ENCODE measurements at regions not wholly inside any gene's neighbourhood (a gene's known extent, or its start where the extent isn't known, plus 50 kb on each side); places are given as distances from the start of the nearest gene placed in this dataset.

- FAIRE-seq (no peak), DNase-seq (ENCODE audit: insufficient read length, low spot score) (no peak)
- no peak for TF ChIP-seq CTCF (IDR thresholded peaks at IDR 0.05; ENCODE audit: insufficient read depth, missing control alignments)
These were observed 51.8 kb upstream of the CASZ1 start for GRCh38 chr1:10848109-10848684.

GRCh38 chr1:10850026-10850425, 53.6 kb upstream of the CASZ1 start:
- TF ChIP-seq CTCF (IDR thresholded peaks at IDR 0.05; ENCODE audit: insufficient read depth, missing control alignments): no peak
- DNase-seq (ENCODE audit: insufficient read length, low spot score) (no peak), FAIRE-seq (no peak)

- no peak for TF ChIP-seq CTCF (IDR thresholded peaks at IDR 0.05; ENCODE audit: insufficient read depth, missing control alignments)
- DNase-seq (ENCODE audit: insufficient read length, low spot score) (peak; percentile 44), FAIRE-seq (no peak)
These were observed 54.9 kb upstream of the CASZ1 start for GRCh38 chr1:10851024-10852013.

- no peak for DNase-seq (ENCODE audit: insufficient read length, low spot score)
- no peak for TF ChIP-seq CTCF (IDR thresholded peaks at IDR 0.05; ENCODE audit: insufficient read depth, missing control alignments)
- no peak for FAIRE-seq
These were observed 55.6 kb upstream of the CASZ1 start for GRCh38 chr1:10852018-10852417.

- FAIRE-seq (no peak), DNase-seq (ENCODE audit: insufficient read length, low spot score) (no peak)
- no peak for TF ChIP-seq CTCF (IDR thresholded peaks at IDR 0.05; ENCODE audit: insufficient read depth, missing control alignments)
These were observed 56.0 kb upstream of the CASZ1 start for GRCh38 chr1:10852486-10852885.

GRCh38 chr1:10852998-10853520, 56.6 kb upstream of the CASZ1 start:
- no peak for FAIRE-seq
- no peak for DNase-seq (ENCODE audit: insufficient read length, low spot score)
- no peak for TF ChIP-seq CTCF (IDR thresholded peaks at IDR 0.05; ENCODE audit: insufficient read depth, missing control alignments)
